ENCODE measurements at regions not wholly inside any gene's neighbourhood (a gene's known extent, or its start where the extent isn't known, plus 50 kb on each side); places are given as distances from the start of the nearest gene placed in this dataset.

GRCh38 chr10:133021963-133022775 lies 65.6 kb upstream of the ADGRA1 start:
- no peaks in the 10 kb centered on the region for H3K9me3 ChIP-seq
- no peaks in the 10 kb centered on the region for H3K27me3 ChIP-seq
- DNase-seq, result no peak
- WGBS, 2 donors, result 64 to 70% methylated on average over 12 to 50 of the region's 50 CpGs
- no peak for TF ChIP-seq POLR2A (IDR thresholded peaks at IDR 0.05)
- no peak for TF ChIP-seq CTCF (IDR thresholded peaks at IDR 0.05)
- H3K4me1 ChIP-seq, result peaks cover 9% of the 10 kb centered on the region
- no peak for ATAC-seq
- H3K4me3 ChIP-seq, result no peak overlapping the region
- H3K27ac ChIP-seq, result no peak overlapping the region
- intact Hi-C loops (cut with DNase I), result no loop called here
- no peaks in the 10 kb centered on the region for H3K36me3 ChIP-seq (replicated peaks in 1 of 2; ENCODE audit: insufficient read depth in 1 of 2, low read depth in 2 of 2)

GRCh38 chr10:133021116-133021962 lies 66.4 kb upstream of the ADGRA1 start:
- Histone ChIP-seq H3K27me3 (no peaks in the 10 kb centered on the region), H3K4me1 (peaks cover 2% of the 10 kb centered on the region), H3K27ac (no peak overlapping the region), H3K36me3 (replicated peaks in 1 of 2; ENCODE audit: insufficient read depth in 1 of 2, low read depth in 2 of 2) (no peaks in the 10 kb centered on the region), H3K9me3 (no peaks in the 10 kb centered on the region), H3K4me3 (no peak overlapping the region)
- DNase-seq (no peak), ATAC-seq (no peak)
- WGBS, 2 donors, result 81 to 88% methylated on average over 42 to 49 of the region's 52 CpGs
- TF ChIP-seq CTCF (IDR thresholded peaks at IDR 0.05) (no peak), POLR2A (IDR thresholded peaks at IDR 0.05) (no peak)
- intact Hi-C loops (cut with DNase I), result no loop called here

- DNase-seq, result no peak
Measured at GRCh38 chr10:133020193-133020817, 67.4 kb upstream of the ADGRA1 start.

GRCh38 chr10:133019651-133020050 lies 68.1 kb upstream of the ADGRA1 start:
- H3K27me3 ChIP-seq, result no peaks in the 10 kb centered on the region
- no peaks in the 10 kb centered on the region for H3K36me3 ChIP-seq (replicated peaks in 1 of 2; ENCODE audit: insufficient read depth in 1 of 2, low read depth in 2 of 2)
- no peak for DNase-seq
- no peaks in the 10 kb centered on the region for H3K4me1 ChIP-seq
- intact Hi-C loops (cut with DNase I), result no loop called here
- no peaks in the 10 kb centered on the region for H3K9me3 ChIP-seq
- 71 to 73% methylated on average over 3 to 12 of the region's 14 CpGs for WGBS, 2 donors
- TF ChIP-seq POLR2A (IDR thresholded peaks at IDR 0.05) (no peak), CTCF (IDR thresholded peaks at IDR 0.05) (no peak)
- no peak overlapping the region for H3K27ac ChIP-seq
- H3K4me3 ChIP-seq, result no peak overlapping the region
- ATAC-seq, result no peak

More at GRCh38 chr10:133020193-133020817, 67.4 kb upstream of the ADGRA1 start:
- H3K9me3 ChIP-seq, result no peaks in the 10 kb centered on the region
- no peaks in the 10 kb centered on the region for H3K4me1 ChIP-seq
- H3K27ac ChIP-seq, result no peak overlapping the region
- H3K4me3 ChIP-seq, result no peak overlapping the region
- intact Hi-C loops (cut with DNase I), result no loop called here
- no peak for ATAC-seq
- H3K36me3 ChIP-seq (replicated peaks in 1 of 2; ENCODE audit: insufficient read depth in 1 of 2, low read depth in 2 of 2), result no peaks in the 10 kb centered on the region
- 71 to 86% methylated on average over 8 to 28 of the region's 29 CpGs for WGBS, 2 donors
- no peak for TF ChIP-seq CTCF (IDR thresholded peaks at IDR 0.05)
- no peak for TF ChIP-seq POLR2A (IDR thresholded peaks at IDR 0.05)
- H3K27me3 ChIP-seq, result no peaks in the 10 kb centered on the region

All from body of pancreas (tissue), 4 donors.